Testis (tissue), 2 donors: ENCODE measurements at regions not wholly inside any gene's neighbourhood (a gene's known extent, or its start where the extent isn't known, plus 50 kb on each side); places are given as distances from the start of the nearest gene placed in this dataset.

Experiments used
- DNase-seq: peaks from one replicate; pipeline ENCODE4 v3.0.0-alpha.2; 2019
- H3K27ac ChIP-seq, 2 donors: fragments of 200-600 bp; sonication (generic); one replicate each; pipeline ENCODE4 v1.5.1; 2019
- H3K27me3 ChIP-seq: fragments of 200-600 bp; sonication (generic); one replicate; pipeline ENCODE4 v1.5.1; 2019
- H3K36me3 ChIP-seq: fragments of 200-600 bp; sonication (generic); one replicate; pipeline ENCODE4 v1.5.1; 2017; ENCODE audit warnings: low read depth; ENCODE audit errors: missing control alignments
- H3K4me1 ChIP-seq: fragments of 200-600 bp; sonication (generic); one replicate; pipeline ENCODE4 v1.5.1; 2019
- H3K4me3 ChIP-seq, 2 donors: fragments of 200-600 bp; sonication (generic); one replicate each; pipeline ENCODE4 v1.5.1; 2017 to 2019
- H3K9me3 ChIP-seq: fragments of 200-600 bp; sonication (generic); one replicate; pipeline ENCODE4 v1.5.1; 2017
- CTCF ChIP-seq, 3 experiments: fragments of 450-650 bp in 2 of 3; fragments of 200-600 bp in 1 of 3; sonication (generic) in 1 of 3; IDR thresholded peaks; one replicate each; pipeline ENCODE4 v1.5.1; 2016 to 2019; ENCODE audit warnings: antibody characterized with exemption in 3 of 3, mild to moderate bottlenecking in 2 of 3, moderate library complexity in 1 of 3
- POLR2A ChIP-seq: fragments of 450-650 bp; IDR thresholded peaks from one replicate; pipeline ENCODE4 v1.6.1; 2017; ENCODE audit warnings: antibody characterized with exemption, mild to moderate bottlenecking, moderate library complexity
- WGBS, 2 donors: methylation state at CpG; one replicate each; pipeline ENCODE4 v1.1.5; 2018; 5-methylcytosine and 5-hydroxymethylcytosine counted together
- intact Hi-C: fragments of 100-400 bp; cut with DNase I; formaldehyde crosslinking; loops from one replicate; pipeline ENCODE4 v1.15.1; 2023; ENCODE audit warnings: low total_unique reads

- no peaks in the 10 kb centered on the region for H3K9me3 ChIP-seq
- H3K36me3 ChIP-seq = no peaks in the 10 kb centered on the region
- no peaks in the 10 kb centered on the region for H3K4me1 ChIP-seq
- intact Hi-C loops = no loop called here
- H3K27ac ChIP-seq = peak overlapping the region; percentile 58 to 74
- 0% methylated on average over 53 to 60 of the region's 60 CpGs for WGBS, 2 donors
- TF ChIP-seq POLR2A (no peak), CTCF (IDR thresholded peaks at IDR 0.05) (peak in 2 of 3 experiments; percentile 3 to 16)
- peak; percentile 99 for DNase-seq
- H3K27me3 ChIP-seq = no peaks in the 10 kb centered on the region
- H3K4me3 ChIP-seq = peak overlapping the region; percentile 61 to 88
Observed at GRCh38 chr16:72664509-72665408, 383.2 kb downstream of the ZFHX3 start.

- no peak for DNase-seq
- Histone ChIP-seq H3K4me1 (no peaks in the 10 kb centered on the region), H3K27me3 (no peaks in the 10 kb centered on the region), H3K9me3 (no peaks in the 10 kb centered on the region), H3K27ac (peak overlapping the region; percentile 58 to 74), H3K4me3 (peak overlapping the region; percentile 61 to 88), H3K36me3 (no peaks in the 10 kb centered on the region)
- 1 to 2% methylated on average over 18 of the region's 18 CpGs for WGBS, 2 donors
- TF ChIP-seq POLR2A (no peak), CTCF (IDR thresholded peaks at IDR 0.05) (no peak)
- intact Hi-C loops = no loop called here
Observed at GRCh38 chr16:72664056-72664508, 383.8 kb downstream of the ZFHX3 start.

GRCh38 chr16:72658888-72659717, 388.8 kb downstream of the ZFHX3 start:
- no peaks in the 10 kb centered on the region for H3K27me3 ChIP-seq
- no peaks in the 10 kb centered on the region for H3K9me3 ChIP-seq
- TF ChIP-seq CTCF (IDR thresholded peaks at IDR 0.05) = no peak
- TF ChIP-seq POLR2A = no peak
- 92 to 96% methylated on average over 5 of the region's 5 CpGs for WGBS, 2 donors
- H3K36me3 ChIP-seq = no peaks in the 10 kb centered on the region
- H3K4me3 ChIP-seq = no peak overlapping the region
- H3K4me1 ChIP-seq = no peaks in the 10 kb centered on the region
- no peak overlapping the region for H3K27ac ChIP-seq
- intact Hi-C loops = no loop called here
- no peak for DNase-seq

- TF ChIP-seq CTCF (IDR thresholded peaks at IDR 0.05) (no peak), POLR2A (no peak)
- no peaks in the 10 kb centered on the region for H3K4me1 ChIP-seq
- H3K27ac ChIP-seq = no peak overlapping the region
- no peaks in the 10 kb centered on the region for H3K27me3 ChIP-seq
- intact Hi-C loops = no loop called here
- no peaks in the 10 kb centered on the region for H3K36me3 ChIP-seq
- no peak overlapping the region for H3K4me3 ChIP-seq
- no peaks in the 10 kb centered on the region for H3K9me3 ChIP-seq
- no peak for DNase-seq
Observed at GRCh38 chr16:72657791-72658190, 390.1 kb downstream of the ZFHX3 start.
